Duodenal mucosa (tissue), 2 donors: ENCODE measurements at regions not wholly inside any gene's neighbourhood (a gene's known extent, or its start where the extent isn't known, plus 50 kb on each side); places are given as distances from the start of the nearest gene placed in this dataset.

Experiments used
- H3K27ac ChIP-seq: one replicate; pipeline ENCODE4 v1.7.0; 2013; ENCODE audit warnings: low read depth, low read length
- H3K27me3 ChIP-seq, 2 donors: one replicate each; pipeline ENCODE4 v1.7.0; 2013; ENCODE audit warnings: low read length in 2 of 2, control low read depth in 1 of 2; ENCODE audit not compliant: insufficient read depth in 2 of 2, control insufficient read depth in 1 of 2
- H3K36me3 ChIP-seq, 2 donors: one replicate each; pipeline ENCODE4 v1.7.0; 2013; ENCODE audit warnings: low read length in 2 of 2, control low read depth in 1 of 2; ENCODE audit not compliant: insufficient read depth in 2 of 2, control insufficient read depth in 1 of 2
- H3K4me1 ChIP-seq, 2 donors: one replicate each; pipeline ENCODE4 v1.7.0; 2013; ENCODE audit warnings: low read length in 2 of 2, control low read depth in 1 of 2; ENCODE audit not compliant: insufficient read depth in 2 of 2, control insufficient read depth in 1 of 2
- H3K4me3 ChIP-seq, 2 donors: one replicate each; pipeline ENCODE4 v1.7.0; 2013; ENCODE audit warnings: low read length in 2 of 2, low read depth in 1 of 2
- H3K9ac ChIP-seq, 2 donors: one replicate each; pipeline ENCODE4 v1.7.0; 2013; ENCODE audit warnings: low read length in 2 of 2, low read depth in 1 of 2
- H3K9me3 ChIP-seq, 2 donors: one replicate each; pipeline ENCODE4 v1.7.0; 2013; ENCODE audit warnings: low read length in 2 of 2, control low read depth in 1 of 2; ENCODE audit not compliant: control insufficient read depth in 1 of 2

- H3K27me3 ChIP-seq = no peaks in the 10 kb centered on the region
Observed at GRCh38 chr18:7288544-7288943, 57.7 kb downstream of the LRRC30 start.

GRCh38 chr18:7290077-7290476 is 59.2 kb downstream of the LRRC30 start:
- no peaks in the 10 kb centered on the region for H3K36me3 ChIP-seq
- H3K27ac ChIP-seq = no peak overlapping the region
- peaks cover 0 to 2% of the 10 kb centered on the region in 2 donors for H3K9me3 ChIP-seq
- H3K9ac ChIP-seq = no peak overlapping the region
- no peaks in the 10 kb centered on the region for H3K27me3 ChIP-seq
- no peak overlapping the region for H3K4me3 ChIP-seq
- no peaks in the 10 kb centered on the region for H3K4me1 ChIP-seq

More at GRCh38 chr18:7288544-7288943, 57.7 kb downstream of the LRRC30 start:
- Histone ChIP-seq H3K4me3 (no peak overlapping the region), H3K9ac (no peak overlapping the region), H3K27ac (no peak overlapping the region), H3K36me3 (no peaks in the 10 kb centered on the region), H3K9me3 (peaks cover 0 to 2% of the 10 kb centered on the region in 2 donors), H3K4me1 (no peaks in the 10 kb centered on the region)

GRCh38 chr18:7291046-7291445 is 60.2 kb downstream of the LRRC30 start:
- peaks cover 0 to 2% of the 10 kb centered on the region in 2 donors for H3K9me3 ChIP-seq
- H3K4me1 ChIP-seq = no peaks in the 10 kb centered on the region
- no peak overlapping the region for H3K9ac ChIP-seq
- H3K36me3 ChIP-seq = no peaks in the 10 kb centered on the region
- no peaks in the 10 kb centered on the region for H3K27me3 ChIP-seq
- no peak overlapping the region for H3K4me3 ChIP-seq
- H3K27ac ChIP-seq = no peak overlapping the region

GRCh38 chr18:7298149-7298548 is 67.3 kb downstream of the LRRC30 start:
- Histone ChIP-seq H3K27ac (no peak overlapping the region), H3K4me1 (no peaks in the 10 kb centered on the region), H3K36me3 (no peaks in the 10 kb centered on the region), H3K9me3 (peaks cover 0 to 2% of the 10 kb centered on the region in 2 donors), H3K4me3 (no peak overlapping the region), H3K27me3 (no peaks in the 10 kb centered on the region), H3K9ac (no peak overlapping the region)

GRCh38 chr18:7301094-7301493 is 70.2 kb downstream of the LRRC30 start:
- Histone ChIP-seq H3K27ac (no peak overlapping the region), H3K4me3 (no peak overlapping the region), H3K9me3 (no peaks in the 10 kb centered on the region), H3K4me1 (no peaks in the 10 kb centered on the region), H3K9ac (no peak overlapping the region), H3K27me3 (no peaks in the 10 kb centered on the region), H3K36me3 (no peaks in the 10 kb centered on the region)

- no peaks in the 10 kb centered on the region for H3K4me1 ChIP-seq
- H3K9me3 ChIP-seq = no peaks in the 10 kb centered on the region
- no peak overlapping the region for H3K4me3 ChIP-seq
- no peaks in the 10 kb centered on the region for H3K27me3 ChIP-seq
- no peak overlapping the region for H3K9ac ChIP-seq
- H3K36me3 ChIP-seq = no peaks in the 10 kb centered on the region
- no peak overlapping the region for H3K27ac ChIP-seq
Observed at GRCh38 chr18:7303316-7304060, 72.6 kb downstream of the LRRC30 start.

GRCh38 chr18:7304061-7304370 is 73.1 kb downstream of the LRRC30 start:
- Histone ChIP-seq H3K4me3 (no peak overlapping the region), H3K36me3 (no peaks in the 10 kb centered on the region), H3K27ac (no peak overlapping the region), H3K9ac (no peak overlapping the region), H3K4me1 (no peaks in the 10 kb centered on the region), H3K27me3 (no peaks in the 10 kb centered on the region), H3K9me3 (no peaks in the 10 kb centered on the region)

GRCh38 chr18:7305416-7305815 is 74.5 kb downstream of the LRRC30 start:
- no peaks in the 10 kb centered on the region for H3K27me3 ChIP-seq
- H3K27ac ChIP-seq = no peak overlapping the region
- H3K9me3 ChIP-seq = no peaks in the 10 kb centered on the region
- no peaks in the 10 kb centered on the region for H3K4me1 ChIP-seq
- H3K9ac ChIP-seq = no peak overlapping the region
- no peaks in the 10 kb centered on the region for H3K36me3 ChIP-seq
- H3K4me3 ChIP-seq = no peak overlapping the region

- H3K27ac ChIP-seq = no peak overlapping the region
- no peaks in the 10 kb centered on the region for H3K4me1 ChIP-seq
- no peak overlapping the region for H3K4me3 ChIP-seq
- H3K9ac ChIP-seq = no peak overlapping the region
- no peaks in the 10 kb centered on the region for H3K27me3 ChIP-seq
- H3K9me3 ChIP-seq = no peaks in the 10 kb centered on the region
- no peaks in the 10 kb centered on the region for H3K36me3 ChIP-seq
Observed at GRCh38 chr18:7307030-7307429, 76.1 kb downstream of the LRRC30 start.

GRCh38 chr18:7307526-7307925 is 76.6 kb downstream of the LRRC30 start:
- H3K27ac ChIP-seq = no peak overlapping the region
- no peaks in the 10 kb centered on the region for H3K9me3 ChIP-seq
- H3K4me1 ChIP-seq = no peaks in the 10 kb centered on the region
- no peak overlapping the region for H3K4me3 ChIP-seq
- no peak overlapping the region for H3K9ac ChIP-seq
- H3K27me3 ChIP-seq = no peaks in the 10 kb centered on the region
- H3K36me3 ChIP-seq = no peaks in the 10 kb centered on the region
